ENCODE measurements at regions not wholly inside any gene's neighbourhood (a gene's known extent, or its start where the extent isn't known, plus 50 kb on each side); places are given as distances from the start of the nearest gene placed in this dataset.

- Histone ChIP-seq H3K27me3 (ENCODE audit: control insufficient read depth, insufficient read depth, low read length) (no peaks in the 10 kb centered on the region), H3K4me1 (ENCODE audit: control insufficient read depth, insufficient read depth, low read length) (no peaks in the 10 kb centered on the region), H3K9me3 (ENCODE audit: control insufficient read depth, insufficient read depth, low read depth, low read length) (no peaks in the 10 kb centered on the region), H3K27ac (ENCODE audit: low read length) (no peak overlapping the region), H3K4me3 (ENCODE audit: low read depth in 2 of 2, low read length in 2 of 2) (no peak overlapping the region), H3K36me3 (ENCODE audit: control insufficient read depth, insufficient read depth, low read length) (no peaks in the 10 kb centered on the region)
- ChIA-PET POLR2A (no interaction called here), CTCF (no interaction called here)
- intact Hi-C loops (cut with micrococcal nuclease; ENCODE audit: unreplicated experiment) (no loop called here), in situ Hi-C loops (cut with HindIII; ENCODE audit: low pct_unique_long_range_greater_than_20kb, low sequenced_read_pairs) (no loop called here)
- TF ChIP-seq CTCF (IDR thresholded peaks at IDR 0.05) (no peak), SIN3A (IDR thresholded peaks at IDR 0.05; ENCODE audit: borderline replicate concordance, insufficient read depth, low read depth, low read length) (no peak), REST (IDR thresholded peaks at IDR 0.05; ENCODE audit: insufficient read depth in 1 of 2, low read depth in 2 of 2, low read length in 1 of 2) (no peak), POLR2AphosphoS5 (IDR thresholded peaks at IDR 0.05; ENCODE audit: low read depth, low read length) (no peak), TCF7L2 (IDR thresholded peaks at IDR 0.05; ENCODE audit: low read depth, low read length) (no peak)
- no peak for ATAC-seq
- DNase-seq (ENCODE audit: low read depth, low spot score) = no peak
- BruUV-seq (replicated peaks) = no TSS peak
These were observed 449.0 kb upstream of the RGS18 start for GRCh38 chr1:191709215-191709614.

GRCh38 chr1:191711961-191712360 is 446.3 kb upstream of the RGS18 start:
- intact Hi-C loops (cut with micrococcal nuclease; ENCODE audit: unreplicated experiment) = no loop called here
- in situ Hi-C loops (cut with HindIII; ENCODE audit: low pct_unique_long_range_greater_than_20kb, low sequenced_read_pairs) = no loop called here
- TF ChIP-seq POLR2AphosphoS5 (IDR thresholded peaks at IDR 0.05; ENCODE audit: low read depth, low read length) (no peak), TCF7L2 (IDR thresholded peaks at IDR 0.05; ENCODE audit: low read depth, low read length) (no peak), SIN3A (IDR thresholded peaks at IDR 0.05; ENCODE audit: borderline replicate concordance, insufficient read depth, low read depth, low read length) (no peak), REST (IDR thresholded peaks at IDR 0.05; ENCODE audit: insufficient read depth in 1 of 2, low read depth in 2 of 2, low read length in 1 of 2) (no peak), CTCF (IDR thresholded peaks at IDR 0.05) (no peak)

More at GRCh38 chr1:191711961-191712360, 446.3 kb upstream of the RGS18 start:
- no peaks in the 10 kb centered on the region for H3K4me1 ChIP-seq (ENCODE audit: control insufficient read depth, insufficient read depth, low read length)
- no peak for DNase-seq (ENCODE audit: low read depth, low spot score)
- ChIA-PET CTCF (no interaction called here), POLR2A (no interaction called here)
- H3K27me3 ChIP-seq (ENCODE audit: control insufficient read depth, insufficient read depth, low read length) = no peaks in the 10 kb centered on the region
- no peak for ATAC-seq
- H3K9me3 ChIP-seq (ENCODE audit: control insufficient read depth, insufficient read depth, low read depth, low read length) = no peaks in the 10 kb centered on the region
- H3K4me3 ChIP-seq (ENCODE audit: low read depth in 2 of 2, low read length in 2 of 2) = no peak overlapping the region
- BruUV-seq (replicated peaks) = no TSS peak
- H3K27ac ChIP-seq (ENCODE audit: low read length) = no peak overlapping the region
- no peaks in the 10 kb centered on the region for H3K36me3 ChIP-seq (ENCODE audit: control insufficient read depth, insufficient read depth, low read length)
